RWPE1 (cell line): ENCODE measurements at regions not wholly inside any gene's neighbourhood (a gene's known extent, or its start where the extent isn't known, plus 50 kb on each side); places are given as distances from the start of the nearest gene placed in this dataset.
A peak's percentile ranks its signal among the peaks of the same experiment; 100 is the strongest.

Experiments
- CTCF ChIA-PET: fragments of 350-600 bp; sonication (Branson Sonifier 250); formaldehyde crosslinking; extraction: SDS; loops from one replicate; lab custom pipeline; 2021; lab: Yijun Ruan, JAX
- POLR2A ChIA-PET: fragments of 400-600 bp; formaldehyde crosslinking; extraction: SDS; loops from one replicate; lab custom pipeline; 2020; ENCODE audit warnings: antibody characterized with exemption; ENCODE audit not compliant: low non-redundant PET; lab: Yijun Ruan, JAX
- DNase-seq: peaks from one replicate; pipeline ENCODE4 v3.0.0; 2012; ENCODE audit warnings: low spot score
- H3K27ac ChIP-seq: fragments of 450-650 bp; 2 replicates; pipeline ENCODE4 v1.5.1; 2017
- CTCF ChIP-seq: fragments of 450-650 bp; conservative IDR thresholded peaks from 2 replicates; pipeline ENCODE4 v1.5.1; 2017; ENCODE audit warnings: low read depth, mild to moderate bottlenecking

- POLR2A ChIA-PET = no interaction called here
- no peak for TF ChIP-seq CTCF
- no peak overlapping the region for H3K27ac ChIP-seq
- CTCF ChIA-PET = interaction anchor here (0.6 kb wide), 1 partner anchor 62 kb away, joined by 4 read pairs; no protein-coding TSS in a partner anchor
- no peak for DNase-seq
Measured at GRCh38 chr10:105352827-105353226, 711.7 kb downstream of the SORCS3 start.

DNA sequence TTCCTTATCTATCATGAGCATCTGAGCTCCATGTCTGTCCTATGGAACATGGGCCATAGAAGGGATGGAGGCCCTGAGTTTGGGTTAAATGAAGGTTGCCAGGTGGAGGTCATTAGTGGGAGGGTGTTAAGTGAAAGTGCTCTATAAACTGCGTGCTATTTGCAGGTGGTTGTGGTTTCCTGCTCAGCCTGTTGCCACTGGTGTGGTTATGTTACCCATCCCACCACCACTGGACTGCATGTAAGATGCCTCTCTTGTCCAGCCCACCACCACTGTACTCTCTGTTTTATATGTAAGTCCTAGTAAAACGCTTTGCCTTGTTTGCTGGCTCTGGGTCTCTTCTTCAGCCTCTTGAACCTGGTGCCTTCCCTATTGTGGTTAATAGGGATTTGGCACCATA lies 711.2 kb downstream of the SORCS3 start:
- no peak for DNase-seq
- H3K27ac ChIP-seq = no peak overlapping the region
- CTCF ChIA-PET = no interaction called here
- TF ChIP-seq CTCF = no peak
- POLR2A ChIA-PET = no interaction called here

DNA sequence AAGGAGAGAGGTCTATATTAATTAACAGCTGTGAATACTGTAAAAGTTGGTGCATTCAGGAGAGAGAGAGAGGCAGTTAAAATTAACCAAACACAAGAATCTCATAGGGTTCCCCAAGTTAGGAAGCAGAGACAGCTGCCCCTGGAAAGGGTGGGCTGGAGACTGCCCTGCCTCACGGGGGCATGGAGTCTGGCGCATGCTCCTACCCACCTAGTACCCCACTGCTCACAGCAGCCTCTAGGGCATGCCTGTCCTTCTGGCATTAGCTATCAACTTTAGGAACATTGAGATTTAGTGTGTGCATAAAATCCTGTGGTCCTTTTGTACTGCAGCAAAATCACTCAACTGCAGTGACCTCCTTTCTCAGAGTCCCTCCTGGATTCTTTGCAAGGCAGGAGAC lies 710.1 kb downstream of the SORCS3 start:
- no peak overlapping the region for H3K27ac ChIP-seq
- no peak for DNase-seq
- no peak for TF ChIP-seq CTCF
- POLR2A ChIA-PET = no interaction called here
- CTCF ChIA-PET = interaction anchor here (0.6 kb wide), 1 partner anchor 33 kb away, joined by 3 read pairs; no protein-coding TSS in a partner anchor

DNA sequence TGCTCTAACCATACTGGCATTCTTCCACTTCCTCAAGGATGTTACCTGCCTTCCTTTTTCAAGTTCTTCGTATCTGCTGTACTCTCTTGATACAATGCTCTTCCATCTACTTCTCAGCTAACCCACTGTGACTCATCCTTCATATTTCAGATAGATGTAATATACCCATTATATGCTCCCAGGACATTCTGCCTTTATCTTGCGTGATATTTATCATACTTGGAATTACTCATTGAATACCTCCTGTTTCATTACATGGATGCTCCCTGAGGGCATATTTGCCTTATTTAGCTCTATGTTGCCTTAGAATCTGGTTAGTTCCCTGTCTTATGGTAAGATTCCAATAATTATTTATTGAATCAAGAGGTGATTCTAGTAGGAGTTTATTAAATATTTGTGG lies 706.4 kb downstream of the SORCS3 start:
- DNase-seq = peak; percentile 26
- ChIA-PET POLR2A (no interaction called here), CTCF (interaction anchor here (0.7 kb wide), 1 partner anchor 30 kb away, joined by 4 read pairs; no protein-coding TSS in a partner anchor)
- TF ChIP-seq CTCF = no peak
- no peak overlapping the region for H3K27ac ChIP-seq

DNA sequence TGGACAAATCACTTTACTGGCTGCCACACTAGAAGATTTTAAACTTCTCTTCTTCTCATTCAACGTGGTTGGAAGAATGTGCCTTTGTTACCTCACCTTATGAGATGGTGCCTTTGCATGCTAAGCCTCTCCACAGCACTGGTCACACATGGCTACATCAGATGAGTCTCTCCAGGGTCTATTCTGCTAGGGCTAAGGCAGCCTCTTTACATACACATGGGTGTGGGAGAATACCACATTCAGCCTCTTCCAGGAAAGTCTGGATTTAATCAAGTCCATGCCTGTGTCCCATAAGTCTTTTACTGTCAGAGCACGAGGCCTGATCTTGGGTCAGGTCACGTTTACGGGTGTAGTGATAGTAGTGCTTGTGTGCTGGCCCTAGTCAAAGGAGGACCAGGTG lies 701.5 kb downstream of the SORCS3 start:
- no peak overlapping the region for H3K27ac ChIP-seq
- DNase-seq = no peak
- ChIA-PET POLR2A (no interaction called here), CTCF (no interaction called here)
- TF ChIP-seq CTCF = no peak

DNA sequence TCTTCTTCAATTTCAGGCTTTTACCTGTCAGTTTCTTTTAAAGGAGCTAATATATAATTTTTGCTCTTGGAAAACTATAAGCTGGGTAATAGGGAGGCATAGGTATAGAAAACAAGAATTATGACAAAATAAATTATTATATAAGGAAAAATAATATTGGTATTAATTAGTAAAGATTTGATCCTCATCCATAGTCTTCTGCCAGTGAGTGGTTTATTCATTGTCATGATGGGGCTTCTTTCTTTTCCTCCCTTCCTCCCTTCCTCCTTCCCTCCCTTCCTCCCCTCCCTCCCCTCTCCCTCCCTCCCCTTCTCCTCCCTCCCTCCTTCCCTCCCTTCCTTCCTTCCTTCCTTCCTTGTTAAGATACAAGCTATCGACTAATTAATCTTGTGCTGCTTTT lies 698.6 kb downstream of the SORCS3 start:
- ChIA-PET POLR2A (no interaction called here), CTCF (no interaction called here)
- H3K27ac ChIP-seq = no peak overlapping the region
- TF ChIP-seq CTCF = no peak
- no peak for DNase-seq
